Mammary epithelial cell (primary cell): ENCODE measurements at regions not wholly inside any gene's neighbourhood (a gene's known extent, or its start where the extent isn't known, plus 50 kb on each side); places are given as distances from the start of the nearest gene placed in this dataset.

Experiments
- EZH2 ChIP-seq: IDR thresholded peaks from 2 replicates; pipeline ENCODE4 v1.6.1; 2012; ENCODE audit warnings: low read length, inconsistent platforms, borderline replicate concordance
- TF ChIP-seq, protein P1 (sequence below), 2 donors: IDR thresholded peaks in 1 of 2; conservative IDR thresholded peaks in 1 of 2; 2 replicates each; pipeline ENCODE4 v1.5.1; 2011 to 2012; ENCODE audit warnings: inconsistent platforms in 2 of 2, low read length in 2 of 2, mild to moderate bottlenecking in 2 of 2, control low read depth in 1 of 2, low read depth in 1 of 2; ENCODE audit not compliant: insufficient read depth in 1 of 2; ENCODE audit errors: extremely low read depth in 1 of 2

DNA sequence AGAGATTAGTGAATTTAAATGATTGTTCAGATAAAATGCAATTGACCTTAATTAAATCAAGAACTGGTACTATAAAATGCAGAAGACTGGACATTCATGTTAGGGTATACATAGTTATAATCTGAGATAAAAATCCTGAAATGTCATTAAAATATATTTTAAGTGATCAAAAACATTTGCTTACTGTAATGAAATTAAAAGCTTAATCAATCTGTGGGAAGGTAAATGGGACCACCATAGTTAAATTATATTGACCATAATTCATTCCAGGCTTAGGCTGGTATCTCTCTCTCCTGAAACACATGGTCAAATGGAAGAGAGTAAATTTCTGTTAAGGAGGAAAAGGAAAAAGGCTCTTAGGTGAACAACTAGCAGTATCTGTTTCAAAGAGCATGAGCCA, 474.4 kb downstream of the C4orf33 start:
- no peak for TF ChIP-seq EZH2
- TF ChIP-seq, protein P1, sequence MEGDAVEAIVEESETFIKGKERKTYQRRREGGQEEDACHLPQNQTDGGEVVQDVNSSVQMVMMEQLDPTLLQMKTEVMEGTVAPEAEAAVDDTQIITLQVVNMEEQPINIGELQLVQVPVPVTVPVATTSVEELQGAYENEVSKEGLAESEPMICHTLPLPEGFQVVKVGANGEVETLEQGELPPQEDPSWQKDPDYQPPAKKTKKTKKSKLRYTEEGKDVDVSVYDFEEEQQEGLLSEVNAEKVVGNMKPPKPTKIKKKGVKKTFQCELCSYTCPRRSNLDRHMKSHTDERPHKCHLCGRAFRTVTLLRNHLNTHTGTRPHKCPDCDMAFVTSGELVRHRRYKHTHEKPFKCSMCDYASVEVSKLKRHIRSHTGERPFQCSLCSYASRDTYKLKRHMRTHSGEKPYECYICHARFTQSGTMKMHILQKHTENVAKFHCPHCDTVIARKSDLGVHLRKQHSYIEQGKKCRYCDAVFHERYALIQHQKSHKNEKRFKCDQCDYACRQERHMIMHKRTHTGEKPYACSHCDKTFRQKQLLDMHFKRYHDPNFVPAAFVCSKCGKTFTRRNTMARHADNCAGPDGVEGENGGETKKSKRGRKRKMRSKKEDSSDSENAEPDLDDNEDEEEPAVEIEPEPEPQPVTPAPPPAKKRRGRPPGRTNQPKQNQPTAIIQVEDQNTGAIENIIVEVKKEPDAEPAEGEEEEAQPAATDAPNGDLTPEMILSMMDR (conservative IDR thresholded peaks at IDR 0.05 in 1 of 2, IDR thresholded peaks at IDR 0.05 in 1 of 2; ENCODE audit: extremely low read depth in 1 of 2, insufficient read depth in 1 of 2, low read depth in 1 of 2, low read length in 2 of 2): no peak
